ENCODE measurements at regions not wholly inside any gene's neighbourhood (a gene's known extent, or its start where the extent isn't known, plus 50 kb on each side); places are given as distances from the start of the nearest gene placed in this dataset.

- peaks cover 19% of the 10 kb centered on the region for H3K4me1 Mint-ChIP-seq (ENCODE audit: unreplicated experiment)
- no peaks in the 10 kb centered on the region for H3K27me3 Mint-ChIP-seq (ENCODE audit: unreplicated experiment)
- H3K27ac Mint-ChIP-seq (ENCODE audit: unreplicated experiment), result peak overlapping the region; percentile 5
- H3K4me3 Mint-ChIP-seq (ENCODE audit: unreplicated experiment), result no peak overlapping the region
- no peak for DNase-seq (ENCODE audit: low spot score)
- H3K36me3 Mint-ChIP-seq (ENCODE audit: low read depth, unreplicated experiment), result no peaks in the 10 kb centered on the region
- no peak for TF ChIP-seq CTCF (IDR thresholded peaks at IDR 0.05; ENCODE audit: unreplicated experiment)
- no peaks in the 10 kb centered on the region for H3K9me3 Mint-ChIP-seq (ENCODE audit: unreplicated experiment)
These were observed 725.5 kb downstream of the METTL15 start for GRCh38 chr11:28833670-28834069.

- no peaks in the 10 kb centered on the region for H3K27me3 Mint-ChIP-seq (ENCODE audit: unreplicated experiment)
- H3K4me3 Mint-ChIP-seq (ENCODE audit: unreplicated experiment), result no peak overlapping the region
- DNase-seq (ENCODE audit: low spot score), result no peak
- TF ChIP-seq CTCF (IDR thresholded peaks at IDR 0.05; ENCODE audit: unreplicated experiment), result no peak
- H3K36me3 Mint-ChIP-seq (ENCODE audit: low read depth, unreplicated experiment), result no peaks in the 10 kb centered on the region
- no peaks in the 10 kb centered on the region for H3K9me3 Mint-ChIP-seq (ENCODE audit: unreplicated experiment)
- peak overlapping the region; percentile 72 for H3K27ac Mint-ChIP-seq (ENCODE audit: unreplicated experiment)
- H3K4me1 Mint-ChIP-seq (ENCODE audit: unreplicated experiment), result peaks cover 19% of the 10 kb centered on the region
These were observed 725.0 kb downstream of the METTL15 start for GRCh38 chr11:28833169-28833568.

GRCh38 chr11:28826807-28827206 lies 718.6 kb downstream of the METTL15 start:
- H3K36me3 Mint-ChIP-seq (ENCODE audit: low read depth, unreplicated experiment), result no peaks in the 10 kb centered on the region
- H3K27me3 Mint-ChIP-seq (ENCODE audit: unreplicated experiment), result no peaks in the 10 kb centered on the region
- H3K4me3 Mint-ChIP-seq (ENCODE audit: unreplicated experiment), result no peak overlapping the region
- H3K9me3 Mint-ChIP-seq (ENCODE audit: unreplicated experiment), result no peaks in the 10 kb centered on the region
- no peak overlapping the region for H3K27ac Mint-ChIP-seq (ENCODE audit: unreplicated experiment)
- H3K4me1 Mint-ChIP-seq (ENCODE audit: unreplicated experiment), result no peaks in the 10 kb centered on the region
- DNase-seq (ENCODE audit: low spot score), result no peak
- TF ChIP-seq CTCF (IDR thresholded peaks at IDR 0.05; ENCODE audit: unreplicated experiment), result no peak

GRCh38 chr11:28822576-28822975 lies 714.4 kb downstream of the METTL15 start:
- Mint-ChIP-seq H3K4me1 (ENCODE audit: unreplicated experiment) (no peaks in the 10 kb centered on the region), H3K27me3 (ENCODE audit: unreplicated experiment) (no peaks in the 10 kb centered on the region), H3K36me3 (ENCODE audit: low read depth, unreplicated experiment) (no peaks in the 10 kb centered on the region), H3K9me3 (ENCODE audit: unreplicated experiment) (no peaks in the 10 kb centered on the region), H3K4me3 (ENCODE audit: unreplicated experiment) (no peak overlapping the region), H3K27ac (ENCODE audit: unreplicated experiment) (no peak overlapping the region)
- no peak for TF ChIP-seq CTCF (IDR thresholded peaks at IDR 0.05; ENCODE audit: unreplicated experiment)
- no peak for DNase-seq (ENCODE audit: low spot score)

GRCh38 chr11:28820296-28820989 lies 712.3 kb downstream of the METTL15 start:
- Mint-ChIP-seq H3K4me3 (ENCODE audit: unreplicated experiment) (no peak overlapping the region), H3K4me1 (ENCODE audit: unreplicated experiment) (no peaks in the 10 kb centered on the region), H3K9me3 (ENCODE audit: unreplicated experiment) (no peaks in the 10 kb centered on the region), H3K36me3 (ENCODE audit: low read depth, unreplicated experiment) (no peaks in the 10 kb centered on the region), H3K27ac (ENCODE audit: unreplicated experiment) (no peak overlapping the region), H3K27me3 (ENCODE audit: unreplicated experiment) (no peaks in the 10 kb centered on the region)
- TF ChIP-seq CTCF (IDR thresholded peaks at IDR 0.05; ENCODE audit: unreplicated experiment), result no peak
- no peak for DNase-seq (ENCODE audit: low spot score)

All from endothelial cell (in vitro differentiated cells).